ENCODE measurements at regions not wholly inside any gene's neighbourhood (a gene's known extent, or its start where the extent isn't known, plus 50 kb on each side); places are given as distances from the start of the nearest gene placed in this dataset.
A peak's percentile ranks its signal among the peaks of the same experiment; 100 is the strongest.

DNA sequence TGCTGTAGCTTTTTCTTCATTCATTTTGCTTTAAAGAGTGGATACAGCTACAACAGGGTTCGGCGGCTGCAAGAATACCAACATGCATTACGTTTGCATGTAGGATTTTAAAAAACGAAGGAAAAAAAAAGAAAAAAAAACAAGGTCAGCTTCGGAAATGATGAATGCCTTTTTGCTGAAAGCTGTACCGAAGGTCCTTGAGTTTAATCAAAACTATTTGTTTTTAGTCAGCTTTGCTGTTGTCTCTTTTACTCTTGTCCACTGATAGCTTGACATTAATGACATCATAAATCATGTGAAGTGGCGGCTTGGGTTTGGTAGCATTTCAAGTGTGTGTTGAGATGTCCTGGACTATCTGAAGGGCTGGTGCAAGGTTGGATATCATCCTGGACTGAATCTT is 779.1 kb downstream of the NR2F1-AS1 start:
- Histone ChIP-seq H3K4me3 (no peak overlapping the region), H3K9me3 (no peaks in the 10 kb centered on the region), H3K27me3 (ENCODE audit: insufficient read depth in 3 of 3, low read length in 2 of 3) (no peaks in the 10 kb centered on the region), H3K4me1 (peaks cover 8% of the 10 kb centered on the region), H3K27ac (no peak overlapping the region), H3K36me3 (ENCODE audit: insufficient read depth in 1 of 2, low read depth in 1 of 2) (no peaks in the 10 kb centered on the region)
- TF ChIP-seq, protein P1, sequence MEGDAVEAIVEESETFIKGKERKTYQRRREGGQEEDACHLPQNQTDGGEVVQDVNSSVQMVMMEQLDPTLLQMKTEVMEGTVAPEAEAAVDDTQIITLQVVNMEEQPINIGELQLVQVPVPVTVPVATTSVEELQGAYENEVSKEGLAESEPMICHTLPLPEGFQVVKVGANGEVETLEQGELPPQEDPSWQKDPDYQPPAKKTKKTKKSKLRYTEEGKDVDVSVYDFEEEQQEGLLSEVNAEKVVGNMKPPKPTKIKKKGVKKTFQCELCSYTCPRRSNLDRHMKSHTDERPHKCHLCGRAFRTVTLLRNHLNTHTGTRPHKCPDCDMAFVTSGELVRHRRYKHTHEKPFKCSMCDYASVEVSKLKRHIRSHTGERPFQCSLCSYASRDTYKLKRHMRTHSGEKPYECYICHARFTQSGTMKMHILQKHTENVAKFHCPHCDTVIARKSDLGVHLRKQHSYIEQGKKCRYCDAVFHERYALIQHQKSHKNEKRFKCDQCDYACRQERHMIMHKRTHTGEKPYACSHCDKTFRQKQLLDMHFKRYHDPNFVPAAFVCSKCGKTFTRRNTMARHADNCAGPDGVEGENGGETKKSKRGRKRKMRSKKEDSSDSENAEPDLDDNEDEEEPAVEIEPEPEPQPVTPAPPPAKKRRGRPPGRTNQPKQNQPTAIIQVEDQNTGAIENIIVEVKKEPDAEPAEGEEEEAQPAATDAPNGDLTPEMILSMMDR (IDR thresholded peaks at IDR 0.05): no peak
- intact Hi-C loops (cut with DNase I): no loop called here
- DNase-seq (no peak), ATAC-seq (no peak)
- WGBS, 3 donors: 43 to 52% (median 51%) methylated on average over 7 of the region's 7 CpGs

DNA sequence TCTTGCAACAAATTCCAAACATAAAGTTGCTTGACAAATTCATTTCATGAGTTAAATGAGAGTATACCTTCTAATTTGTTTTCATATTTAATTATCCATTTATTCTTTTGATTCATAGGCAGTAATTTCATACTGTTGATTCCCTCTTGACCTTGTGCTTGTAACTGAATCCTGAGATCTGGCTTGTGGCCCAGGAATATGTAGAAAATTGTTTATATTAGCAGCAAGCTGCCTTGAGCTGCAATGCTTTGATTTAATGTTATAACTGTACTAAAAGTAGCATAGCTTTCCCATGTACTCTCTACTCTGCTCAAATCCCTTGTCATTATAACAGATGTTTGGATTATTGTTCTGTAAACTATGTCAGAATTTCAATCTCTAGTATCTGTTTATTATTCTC is 780.7 kb downstream of the NR2F1-AS1 start:
- Histone ChIP-seq H3K9me3 (peaks cover 6% of the 10 kb centered on the region), H3K4me1 (peaks cover 8% of the 10 kb centered on the region), H3K27me3 (ENCODE audit: insufficient read depth in 3 of 3, low read length in 2 of 3) (no peaks in the 10 kb centered on the region), H3K36me3 (ENCODE audit: insufficient read depth in 1 of 2, low read depth in 1 of 2) (no peaks in the 10 kb centered on the region), H3K27ac (no peak overlapping the region), H3K4me3 (no peak overlapping the region)
- TF ChIP-seq, protein P1 (IDR thresholded peaks at IDR 0.05): no peak
- ATAC-seq (no peak), DNase-seq (no peak)
- intact Hi-C loops (cut with DNase I): no loop called here

DNA sequence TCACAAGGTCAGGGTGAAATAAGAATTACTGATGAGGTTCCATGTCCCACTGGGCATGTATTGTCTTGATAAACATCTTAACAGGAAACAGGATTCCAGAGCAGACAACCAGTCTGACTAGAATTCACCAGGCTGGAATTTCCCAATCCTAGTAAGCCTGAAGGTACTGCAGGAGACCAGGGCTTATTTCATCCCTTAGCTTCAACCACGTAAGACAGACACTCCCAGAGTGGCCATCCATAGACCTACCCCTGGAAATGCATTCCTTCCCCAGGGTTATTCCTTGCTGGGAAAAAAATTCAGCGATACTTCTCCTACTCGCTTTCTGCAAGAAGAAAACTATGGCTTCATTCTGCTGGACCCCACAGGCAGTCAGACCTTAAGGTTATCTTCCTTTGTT is 785.4 kb downstream of the NR2F1-AS1 start:
- DNase-seq (no peak), ATAC-seq (no peak)
- Histone ChIP-seq H3K4me1 (peaks cover 5% of the 10 kb centered on the region), H3K27ac (no peak overlapping the region), H3K4me3 (no peak overlapping the region), H3K9me3 (peaks cover 6% of the 10 kb centered on the region), H3K27me3 (ENCODE audit: insufficient read depth in 3 of 3, low read length in 2 of 3) (no peaks in the 10 kb centered on the region), H3K36me3 (ENCODE audit: insufficient read depth in 1 of 2, low read depth in 1 of 2) (no peaks in the 10 kb centered on the region)
- WGBS, 3 donors: 88 to 92% (median 90%) methylated on average over 3 of the region's 3 CpGs
- intact Hi-C loops (cut with DNase I): no loop called here
- TF ChIP-seq, protein P1 (IDR thresholded peaks at IDR 0.05): no peak

DNA sequence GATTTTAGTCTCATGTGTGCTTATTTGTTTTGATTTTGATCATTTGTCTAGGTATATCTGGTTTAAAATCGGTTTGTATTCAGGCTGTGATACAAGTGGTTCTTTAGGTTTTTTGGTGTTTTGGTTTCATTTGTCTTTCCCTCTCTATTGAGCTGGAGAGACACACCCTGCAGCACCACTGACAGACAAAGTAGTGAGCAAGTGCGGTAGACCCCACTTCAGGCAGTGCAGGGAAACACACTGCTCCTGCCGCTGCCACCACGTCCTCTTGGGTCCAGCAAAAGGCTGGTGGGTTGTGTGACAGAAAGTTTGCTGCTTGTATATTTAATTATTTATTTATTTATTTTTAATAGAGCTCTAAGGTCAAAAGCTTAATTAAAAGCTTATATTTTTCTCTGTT is 801.0 kb downstream of the NR2F1-AS1 start:
- H3K4me1 ChIP-seq: no peaks in the 10 kb centered on the region
- H3K4me3 ChIP-seq: no peak overlapping the region
- TF ChIP-seq, protein P1 (IDR thresholded peaks at IDR 0.05): no peak
- peak in 1 of 2 donors; percentile 6 for DNase-seq
- H3K27me3 ChIP-seq (ENCODE audit: insufficient read depth in 3 of 3, low read length in 2 of 3): no peaks in the 10 kb centered on the region
- ATAC-seq: no peak
- intact Hi-C loops (cut with DNase I): no loop called here
- no peak overlapping the region for H3K27ac ChIP-seq
- no peaks in the 10 kb centered on the region for H3K9me3 ChIP-seq
- H3K36me3 ChIP-seq (ENCODE audit: insufficient read depth in 1 of 2, low read depth in 1 of 2): no peaks in the 10 kb centered on the region
- WGBS, 3 donors: 58 to 64% (median 60%) methylated on average over 4 of the region's 4 CpGs

DNA sequence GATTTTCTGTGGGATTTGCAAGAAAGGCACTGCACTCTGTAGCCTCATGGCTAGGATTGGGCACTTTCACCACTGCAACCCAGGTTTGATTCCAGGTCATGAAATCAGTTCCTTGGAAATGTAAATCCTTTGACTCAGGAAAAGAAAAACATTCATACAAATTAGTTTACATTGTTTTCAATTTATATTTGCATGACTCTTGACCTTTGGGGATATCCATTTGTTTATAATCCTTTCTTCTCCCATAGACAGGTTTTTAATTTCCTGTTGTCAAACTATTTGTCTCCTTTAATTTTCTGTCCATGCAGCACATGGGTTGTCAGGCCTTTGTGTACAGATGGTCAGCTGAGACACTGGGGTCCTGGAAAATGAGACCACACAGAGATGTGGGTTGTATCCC is 801.5 kb downstream of the NR2F1-AS1 start:
- Histone ChIP-seq H3K27ac (no peak overlapping the region), H3K27me3 (ENCODE audit: insufficient read depth in 3 of 3, low read length in 2 of 3) (no peaks in the 10 kb centered on the region), H3K4me3 (no peak overlapping the region), H3K4me1 (no peaks in the 10 kb centered on the region), H3K9me3 (no peaks in the 10 kb centered on the region), H3K36me3 (ENCODE audit: insufficient read depth in 1 of 2, low read depth in 1 of 2) (no peaks in the 10 kb centered on the region)
- TF ChIP-seq, protein P1 (IDR thresholded peaks at IDR 0.05): no peak
- intact Hi-C loops (cut with DNase I): no loop called here
- DNase-seq: no peak
- no peak for ATAC-seq
